ENCODE measurements at regions not wholly inside any gene's neighbourhood (a gene's known extent, or its start where the extent isn't known, plus 50 kb on each side); places are given as distances from the start of the nearest gene placed in this dataset.
"Not testable (repeated sequence)": the region's sequence is repeated elsewhere in the genome, so short reads cannot be mapped to it uniquely, and the experiment has no call there.

DNA sequence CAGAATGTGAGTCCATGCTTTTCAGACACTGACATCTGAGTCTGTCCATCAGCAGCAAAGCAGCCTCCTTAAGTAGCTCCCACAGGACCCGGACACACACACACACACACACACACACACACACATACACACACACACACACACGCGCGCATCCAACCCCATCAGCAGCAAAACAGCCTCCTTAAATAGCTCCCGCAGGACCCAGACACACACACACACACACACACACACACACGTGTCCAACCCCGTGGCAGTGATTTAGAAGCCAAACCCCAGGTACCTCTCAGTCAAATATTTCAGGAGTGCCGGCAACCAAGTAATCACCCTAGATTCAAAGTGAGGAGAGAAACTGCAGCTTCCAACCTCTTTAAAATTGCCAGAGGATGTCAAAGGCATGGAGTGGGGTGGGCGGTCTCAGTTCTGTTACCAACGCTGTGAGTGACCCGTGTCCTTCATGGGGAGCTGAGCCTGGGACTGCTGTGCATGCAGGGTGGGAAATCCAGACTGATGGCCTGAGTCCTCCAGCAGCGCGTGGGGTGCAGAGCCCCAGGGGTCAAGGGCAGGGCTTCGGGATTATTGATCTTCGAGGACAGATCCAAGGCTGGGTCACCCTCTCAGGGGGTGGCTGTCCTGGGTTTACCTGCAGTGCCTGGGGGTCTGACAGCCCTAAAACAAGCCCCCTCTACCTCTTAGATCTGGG lies 293.5 kb downstream of the ADGRD1 start:
- not testable (repeated sequence) for H2AFZ ChIP-seq (ENCODE audit: low read length); H3K27ac ChIP-seq (ENCODE audit: low read length)

DNA sequence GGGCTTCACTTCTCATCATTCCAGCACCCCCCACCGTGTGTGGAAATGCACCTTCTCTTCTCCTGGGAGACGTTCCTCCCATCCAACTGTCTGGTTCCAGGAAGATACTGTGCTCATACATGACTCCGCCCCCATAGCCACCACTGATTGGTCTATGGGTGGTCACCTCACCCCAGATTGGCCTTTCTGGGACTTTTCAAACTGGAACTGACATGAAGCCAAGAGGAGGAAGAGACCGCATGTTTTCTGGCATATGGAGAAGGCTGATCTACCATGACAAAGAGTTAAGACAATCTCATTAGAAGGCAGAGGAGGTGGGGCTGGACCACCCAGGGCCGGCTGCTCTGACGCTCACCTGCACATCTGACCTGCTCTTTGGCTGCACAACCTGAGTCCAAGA lies 294.2 kb downstream of the ADGRD1 start:
- not testable (repeated sequence) for H3K9ac ChIP-seq (ENCODE audit: low read length); DNase-seq; H3K79me2 ChIP-seq (ENCODE audit: low read length); H3K27me3 ChIP-seq (ENCODE audit: low read length); H3K36me3 ChIP-seq (ENCODE audit: insufficient read depth, low read length); H3K4me2 ChIP-seq (ENCODE audit: low read depth, low read length, poor library complexity, severe bottlenecking); H3K9me2 ChIP-seq (replicated peaks; ENCODE audit: insufficient read depth, low read length); H2AFZ ChIP-seq (ENCODE audit: low read length); H3K27ac ChIP-seq (ENCODE audit: low read length); H3K4me1 ChIP-seq (ENCODE audit: low read length); H3K9me3 ChIP-seq (ENCODE audit: low read length); H3K4me3 ChIP-seq (ENCODE audit: low read length); H4K20me1 ChIP-seq (ENCODE audit: insufficient read depth, low read depth, low read length)

More for the DNA sequence above, 293.5 kb downstream of the ADGRD1 start:
- H4K20me1 ChIP-seq (ENCODE audit: insufficient read depth, low read depth, low read length); H3K9me2 ChIP-seq (replicated peaks; ENCODE audit: insufficient read depth, low read length); H3K9ac ChIP-seq (ENCODE audit: low read length); H3K4me2 ChIP-seq (ENCODE audit: low read depth, low read length, poor library complexity, severe bottlenecking); H3K79me2 ChIP-seq (ENCODE audit: low read length); H3K36me3 ChIP-seq (ENCODE audit: insufficient read depth, low read length); H3K27me3 ChIP-seq (ENCODE audit: low read length); H3K4me3 ChIP-seq (ENCODE audit: low read length); DNase-seq; H3K4me1 ChIP-seq (ENCODE audit: low read length); H3K9me3 ChIP-seq (ENCODE audit: low read length): not testable (repeated sequence)

DNA sequence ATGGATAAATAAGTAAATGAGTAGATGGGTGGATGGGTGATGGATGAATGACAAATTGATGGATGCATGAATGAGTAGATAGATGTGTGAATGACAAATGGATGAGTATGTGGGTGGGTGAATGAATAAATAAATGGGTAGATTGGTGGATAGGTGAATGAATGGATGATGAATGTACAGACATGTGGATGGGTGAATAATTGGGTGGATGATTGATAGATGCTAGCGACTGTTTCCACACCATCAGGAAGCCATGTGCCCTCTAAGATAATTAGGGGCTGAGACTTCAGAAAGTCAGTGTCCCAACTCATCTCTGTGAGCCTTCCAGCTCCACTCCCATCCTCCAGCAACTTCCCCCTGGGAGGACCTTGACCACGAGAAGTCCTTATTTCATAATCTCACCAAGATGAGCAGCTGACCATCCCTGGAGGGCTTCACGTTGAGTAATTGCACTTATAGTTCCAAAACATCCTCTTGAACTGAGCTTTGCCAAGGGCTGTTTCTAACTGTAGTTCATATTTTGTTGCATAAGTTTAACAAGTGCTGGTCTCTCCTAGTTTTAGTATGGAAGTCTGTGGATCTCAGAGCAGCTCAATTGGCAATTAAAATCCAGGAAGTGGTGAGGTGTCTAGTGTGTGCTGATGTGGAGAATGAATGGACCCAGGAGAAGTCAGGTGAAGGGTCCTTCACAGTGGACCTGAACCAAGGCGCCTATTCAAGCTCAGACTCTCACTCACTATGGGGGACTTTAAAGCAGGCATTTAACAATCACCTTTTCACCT lies 295.7 kb downstream of the ADGRD1 start:
- H3K36me3 ChIP-seq (ENCODE audit: insufficient read depth, low read length) = no peaks in the 10 kb centered on the region
- DNase-seq = no peak
- H3K79me2 ChIP-seq (ENCODE audit: low read length) = no peaks in the 10 kb centered on the region
- H2AFZ ChIP-seq (ENCODE audit: low read length) = no peak overlapping the region
- H3K9me2 ChIP-seq (replicated peaks; ENCODE audit: insufficient read depth, low read length) = no peaks in the 10 kb centered on the region
- H4K20me1 ChIP-seq (ENCODE audit: insufficient read depth, low read depth, low read length) = no peaks in the 10 kb centered on the region
- no peak overlapping the region for H3K4me3 ChIP-seq (ENCODE audit: low read length)
- no peak overlapping the region for H3K9ac ChIP-seq (ENCODE audit: low read length)
- H3K4me1 ChIP-seq (ENCODE audit: low read length) = no peaks in the 10 kb centered on the region
- H3K4me2 ChIP-seq (ENCODE audit: low read depth, low read length, poor library complexity, severe bottlenecking) = no peak overlapping the region
- H3K27ac ChIP-seq (ENCODE audit: low read length) = no peak overlapping the region
- no peaks in the 10 kb centered on the region for H3K9me3 ChIP-seq (ENCODE audit: low read length)
- no peaks in the 10 kb centered on the region for H3K27me3 ChIP-seq (ENCODE audit: low read length)

DNA sequence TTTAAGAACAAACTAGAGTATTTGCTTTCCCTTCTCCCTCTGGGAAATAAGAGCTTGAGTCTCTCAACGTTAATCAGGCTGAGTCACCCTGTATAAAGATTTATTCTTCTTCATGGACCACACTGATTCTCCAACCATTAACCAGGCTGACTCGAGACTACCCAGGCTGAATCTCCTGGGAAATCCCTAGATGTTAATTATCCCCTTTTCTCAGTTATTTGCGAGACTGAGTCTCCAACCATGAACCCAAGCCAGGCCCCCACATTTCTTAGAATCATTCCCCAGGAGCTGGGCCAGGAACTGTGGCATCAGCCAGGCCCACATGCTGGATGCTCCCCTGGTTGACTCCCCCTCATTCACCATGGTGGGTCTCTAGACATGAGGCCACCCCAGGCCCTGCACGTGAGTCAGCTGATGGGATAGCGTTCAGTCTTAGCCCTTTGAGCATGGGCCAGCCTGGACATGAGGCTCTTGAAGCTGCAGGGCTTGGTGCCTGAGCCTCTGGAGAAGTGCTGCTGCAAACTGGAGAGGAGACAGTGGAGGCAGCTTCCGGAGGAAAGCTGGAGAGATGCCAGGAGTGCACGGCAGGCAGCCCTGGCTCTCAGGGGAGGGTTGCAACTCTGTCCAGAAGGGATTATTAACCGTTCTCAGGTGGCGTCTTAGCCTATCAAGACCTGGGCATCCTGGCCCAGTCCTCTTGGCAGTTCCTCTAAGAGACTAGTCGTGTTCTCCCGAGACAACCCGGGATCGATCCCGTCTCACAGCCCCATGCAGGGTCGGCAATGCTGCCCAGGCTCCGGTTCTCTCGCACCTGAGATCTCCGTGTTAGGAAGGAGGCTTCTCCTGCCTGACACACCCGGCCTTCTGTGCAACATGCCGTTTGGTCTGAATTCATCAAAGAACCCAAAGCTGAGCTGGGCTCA lies 296.6 kb downstream of the ADGRD1 start:
- no peak overlapping the region for H3K9ac ChIP-seq (ENCODE audit: low read length)
- no peak overlapping the region for H3K4me3 ChIP-seq (ENCODE audit: low read length)
- no peak overlapping the region for H2AFZ ChIP-seq (ENCODE audit: low read length)

DNA sequence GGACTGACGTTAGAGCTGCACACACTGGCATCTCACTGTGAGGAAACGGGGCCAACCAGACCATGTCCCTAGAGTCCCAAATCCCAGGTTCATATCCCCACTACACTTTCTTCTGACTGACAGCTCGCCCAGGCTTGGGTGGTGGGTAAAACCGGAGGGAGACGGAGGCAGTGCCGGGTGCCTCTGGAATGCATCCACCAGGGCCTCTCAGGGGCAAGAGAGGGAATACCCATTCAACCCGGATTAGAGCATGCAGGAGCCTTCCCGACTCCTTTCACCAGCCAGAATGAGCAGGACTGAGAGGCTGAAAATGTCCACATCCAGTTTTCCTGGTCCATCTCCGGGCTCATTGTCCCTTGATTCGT lies 297.2 kb downstream of the ADGRD1 start:
- H3K36me3 ChIP-seq (ENCODE audit: insufficient read depth, low read length) = no peaks in the 10 kb centered on the region
- no peaks in the 10 kb centered on the region for H3K27me3 ChIP-seq (ENCODE audit: low read length)
- no peaks in the 10 kb centered on the region for H3K79me2 ChIP-seq (ENCODE audit: low read length)
- H3K4me3 ChIP-seq (ENCODE audit: low read length) = no peak overlapping the region
- no peak for DNase-seq
- no peak overlapping the region for H3K27ac ChIP-seq (ENCODE audit: low read length)
- H3K9me3 ChIP-seq (ENCODE audit: low read length) = no peaks in the 10 kb centered on the region
- no peaks in the 10 kb centered on the region for H3K4me1 ChIP-seq (ENCODE audit: low read length)
- no peaks in the 10 kb centered on the region for H3K9me2 ChIP-seq (replicated peaks; ENCODE audit: insufficient read depth, low read length)
- no peak overlapping the region for H2AFZ ChIP-seq (ENCODE audit: low read length)
- H3K4me2 ChIP-seq (ENCODE audit: low read depth, low read length, poor library complexity, severe bottlenecking) = no peak overlapping the region
- no peak overlapping the region for H3K9ac ChIP-seq (ENCODE audit: low read length)
- H4K20me1 ChIP-seq (ENCODE audit: insufficient read depth, low read depth, low read length) = no peaks in the 10 kb centered on the region

More for the DNA sequence above, 296.6 kb downstream of the ADGRD1 start:
- H3K27me3 ChIP-seq (ENCODE audit: low read length) = no peaks in the 10 kb centered on the region
- H3K36me3 ChIP-seq (ENCODE audit: insufficient read depth, low read length) = no peaks in the 10 kb centered on the region
- no peak overlapping the region for H3K4me2 ChIP-seq (ENCODE audit: low read depth, low read length, poor library complexity, severe bottlenecking)
- no peaks in the 10 kb centered on the region for H3K4me1 ChIP-seq (ENCODE audit: low read length)
- H3K9me2 ChIP-seq (replicated peaks; ENCODE audit: insufficient read depth, low read length) = no peaks in the 10 kb centered on the region
- H4K20me1 ChIP-seq (ENCODE audit: insufficient read depth, low read depth, low read length) = no peaks in the 10 kb centered on the region
- no peaks in the 10 kb centered on the region for H3K9me3 ChIP-seq (ENCODE audit: low read length)
- H3K27ac ChIP-seq (ENCODE audit: low read length) = no peak overlapping the region
- H3K79me2 ChIP-seq (ENCODE audit: low read length) = no peaks in the 10 kb centered on the region
- DNase-seq = no peak

DNA sequence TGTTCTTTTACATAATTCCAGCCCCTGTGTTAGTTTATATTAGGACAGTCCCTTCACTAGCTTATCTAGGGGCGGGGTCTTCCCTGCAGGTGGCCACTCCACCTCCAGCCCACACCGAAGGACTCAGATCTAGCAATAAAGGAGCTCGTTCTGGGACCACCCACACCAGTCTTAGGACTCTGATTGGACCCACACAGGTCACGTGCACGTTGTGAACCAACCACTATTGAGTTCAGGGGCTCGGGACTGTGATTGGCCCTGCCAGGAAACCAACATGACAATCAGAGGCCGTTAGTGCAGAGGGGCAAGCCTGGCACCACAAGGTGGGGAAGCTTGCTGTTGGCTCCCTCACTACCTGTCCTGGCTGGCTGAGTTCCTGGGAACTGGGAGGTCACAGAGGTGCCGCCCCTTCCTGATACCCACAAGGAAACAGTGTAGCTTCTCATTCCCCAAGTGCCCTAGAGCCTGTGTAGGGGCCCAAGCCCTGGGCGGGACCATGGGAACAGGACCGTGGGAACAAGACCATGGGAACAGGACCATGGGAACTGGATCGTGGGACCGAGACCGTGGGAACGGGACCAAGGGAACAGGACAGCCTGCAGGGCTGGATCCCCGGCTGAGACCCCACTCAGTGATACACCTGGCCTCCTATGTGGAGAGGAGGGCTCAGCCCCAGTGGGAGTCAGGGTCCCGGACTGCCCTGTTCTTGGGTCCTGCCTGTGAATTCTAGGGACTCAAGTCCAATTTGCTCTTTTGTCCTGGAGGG lies 297.8 kb downstream of the ADGRD1 start:
- Histone ChIP-seq H3K9me3 (ENCODE audit: low read length) (no peaks in the 10 kb centered on the region), H3K9ac (ENCODE audit: low read length) (no peak overlapping the region), H3K27me3 (ENCODE audit: low read length) (no peaks in the 10 kb centered on the region), H3K36me3 (ENCODE audit: insufficient read depth, low read length) (no peaks in the 10 kb centered on the region), H3K4me2 (ENCODE audit: low read depth, low read length, poor library complexity, severe bottlenecking) (no peak overlapping the region), H3K27ac (ENCODE audit: low read length) (no peak overlapping the region), H4K20me1 (ENCODE audit: insufficient read depth, low read depth, low read length) (no peaks in the 10 kb centered on the region), H3K4me3 (ENCODE audit: low read length) (no peak overlapping the region), H3K79me2 (ENCODE audit: low read length) (no peaks in the 10 kb centered on the region), H2AFZ (ENCODE audit: low read length) (no peak overlapping the region), H3K4me1 (ENCODE audit: low read length) (no peaks in the 10 kb centered on the region), H3K9me2 (replicated peaks; ENCODE audit: insufficient read depth, low read length) (no peaks in the 10 kb centered on the region)
- DNase-seq = peak; percentile 45

DNA sequence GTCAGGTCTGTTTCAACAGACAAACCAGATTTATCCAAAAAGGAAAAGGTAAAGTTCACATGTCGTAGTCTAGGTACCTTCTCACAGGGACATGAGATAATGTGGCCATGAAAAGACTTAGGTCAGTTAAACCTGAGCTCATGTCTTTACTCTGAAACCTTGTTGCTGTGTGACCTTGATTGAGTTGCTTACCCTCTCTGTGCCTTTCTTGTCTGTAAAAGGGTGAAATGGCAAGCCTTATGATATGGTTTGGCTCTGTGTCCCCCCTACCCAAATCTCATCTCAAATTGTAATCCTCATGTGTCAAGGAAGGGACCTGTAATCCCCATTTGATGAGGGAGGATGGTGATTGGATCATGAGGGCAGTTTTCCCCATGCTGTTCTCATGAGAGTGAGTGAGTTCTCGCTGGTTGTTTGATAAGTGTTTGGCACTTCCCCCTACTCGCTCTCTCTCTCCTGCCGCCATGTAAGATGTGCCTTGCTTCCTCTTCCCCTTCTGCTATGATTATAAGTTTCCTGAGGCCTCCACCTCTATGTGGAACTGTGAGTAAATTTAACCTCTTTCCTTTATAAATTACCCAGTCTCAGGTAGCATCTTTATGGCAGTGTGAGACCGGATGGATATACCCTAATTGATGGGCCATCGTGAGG lies 299.8 kb downstream of the ADGRD1 start:
- H4K20me1 ChIP-seq (ENCODE audit: insufficient read depth, low read depth, low read length) = no peaks in the 10 kb centered on the region
- H2AFZ ChIP-seq (ENCODE audit: low read length) = no peak overlapping the region
- H3K4me3 ChIP-seq (ENCODE audit: low read length) = no peak overlapping the region
- H3K9ac ChIP-seq (ENCODE audit: low read length) = no peak overlapping the region
- no peaks in the 10 kb centered on the region for H3K9me3 ChIP-seq (ENCODE audit: low read length)
- no peak overlapping the region for H3K27ac ChIP-seq (ENCODE audit: low read length)
- no peaks in the 10 kb centered on the region for H3K36me3 ChIP-seq (ENCODE audit: insufficient read depth, low read length)
- no peak overlapping the region for H3K4me2 ChIP-seq (ENCODE audit: low read depth, low read length, poor library complexity, severe bottlenecking)
- DNase-seq = no peak
- H3K4me1 ChIP-seq (ENCODE audit: low read length) = no peaks in the 10 kb centered on the region
- no peaks in the 10 kb centered on the region for H3K79me2 ChIP-seq (ENCODE audit: low read length)
- H3K9me2 ChIP-seq (replicated peaks; ENCODE audit: insufficient read depth, low read length) = no peaks in the 10 kb centered on the region
- no peaks in the 10 kb centered on the region for H3K27me3 ChIP-seq (ENCODE audit: low read length)

Measured in Karpas-422 (cell line).